Adrenal gland (tissue), 9 donors: ENCODE measurements at regions not wholly inside any gene's neighbourhood (a gene's known extent, or its start where the extent isn't known, plus 50 kb on each side); places are given as distances from the start of the nearest gene placed in this dataset.
A peak's percentile ranks its signal among the peaks of the same experiment; 100 is the strongest.

Experiments
- DNase-seq, 7 donors: peaks; one replicate each; pipeline ENCODE4 v3.0.0-alpha.2; 2019 to 2020
- H3K27ac ChIP-seq, 5 donors: fragments of 200-600 bp; sonication (generic) in 4 of 5; 1 replicate in 3 of 5; 2 replicates in 2 of 5; pipeline versions ENCODE4 v1.5.1 to v1.8.0; 2016 to 2020; ENCODE audit warnings: mild to moderate bottlenecking in 1 of 5
- H3K27me3 ChIP-seq: fragments of 200-600 bp; 2 replicates; pipeline ENCODE4 v1.8.0; 2021
- H3K36me3 ChIP-seq, 2 donors: fragments of 200-600 bp; replicated peaks in 1 of 2; 1 replicate in 1 of 2; 2 replicates in 1 of 2; pipeline versions ENCODE4 v1.5.1 to v1.8.0; 2018 to 2022
- H3K4me1 ChIP-seq, 2 donors: fragments of 200-600 bp; replicated peaks in 1 of 2; 1 replicate in 1 of 2; 2 replicates in 1 of 2; pipeline versions ENCODE4 v1.5.1 to v1.8.0; 2018 to 2021
- H3K4me3 ChIP-seq, 4 donors: fragments of 200-600 bp; sonication (generic) in 3 of 4; one replicate each; pipeline ENCODE4 v1.5.1; 2016 to 2018
- H3K9me3 ChIP-seq, 3 donors: fragments of 200-600 bp; sonication (generic) in 1 of 3; replicated peaks in 1 of 3; 1 replicate in 2 of 3; 2 replicates in 1 of 3; pipeline versions ENCODE4 v1.5.1 to v1.8.0; 2016 to 2021
- CTCF ChIP-seq, 6 experiments: fragments of 450-650 bp in 4 of 6; fragments of 200-600 bp in 2 of 6; sonication (generic) in 1 of 6; IDR thresholded peaks; 1 replicate in 5 of 6; 2 replicates in 1 of 6; pipeline versions ENCODE4 v1.5.1 to v1.8.0; 2016 to 2021; ENCODE audit warnings: antibody characterized with exemption in 6 of 6, mild to moderate bottlenecking in 2 of 6, moderate library complexity in 1 of 6
- POLR2A ChIP-seq, 2 donors: fragments of 450-650 bp; IDR thresholded peaks; one replicate each; pipeline ENCODE4 v1.6.1; 2017; ENCODE audit warnings: antibody characterized with exemption in 2 of 2, mild to moderate bottlenecking in 2 of 2, moderate library complexity in 1 of 2
- WGBS, 4 donors: extraction: QIAGEN DNeasy Blood & Tissue Kit in 2 of 4; methylation state at CpG; one replicate each; pipeline versions ENCODE4 v1.1.5 to v1.1.7; 2013 to 2017; 5-methylcytosine and 5-hydroxymethylcytosine counted together
- intact Hi-C, 2 donors: fragments of 100-400 bp; cut with DNase I; formaldehyde crosslinking; loops; one replicate each; pipeline versions ENCODE4 v1.14.1 to v1.15.0; 2022 to 2023
- donor health status: healthy with polysubstance abuse.
- donor health status: Bipolar disorder and iron deficiency.
- donor health status: DM: yes; HTN: yes; CAD: no.
- donor health status: DM: no; HTN: no; CAD: no.
- donor health status: DM: no; HTN: no; CAD: no.

DNA sequence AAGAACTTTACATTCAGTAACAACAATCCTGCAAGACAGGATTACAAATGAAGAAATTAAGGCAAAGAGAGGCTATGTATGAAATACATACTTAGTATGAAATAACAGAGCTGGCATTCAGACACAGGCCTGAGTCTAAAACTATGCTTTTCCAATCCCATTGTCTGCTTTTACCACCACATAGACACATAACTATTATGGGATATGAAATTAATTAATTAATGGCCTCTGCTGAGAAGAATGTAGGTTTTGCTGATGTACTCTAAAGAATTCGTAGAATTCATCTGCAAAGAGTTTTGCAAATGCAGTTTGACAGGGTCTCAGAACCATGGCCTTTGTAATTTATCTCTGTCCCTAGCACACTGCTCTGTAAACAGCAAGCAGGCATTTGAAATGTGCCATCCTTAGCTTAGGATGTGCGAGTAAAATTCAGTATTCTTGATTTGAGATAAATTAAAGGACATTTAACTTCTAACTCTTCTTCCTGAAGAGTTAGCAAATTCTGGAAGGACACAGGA, 54.5 kb upstream of the BOC start:
- TF ChIP-seq CTCF (IDR thresholded peaks at IDR 0.05) (no peak), POLR2A (IDR thresholded peaks at IDR 0.05) (no peak)
- H3K4me1 ChIP-seq: peaks cover 0 to 10% of the 10 kb centered on the region in 2 donors

GRCh38 chr3:113157408-113158030, 53.8 kb upstream of the BOC start:
- no peaks in the 10 kb centered on the region for H3K9me3 ChIP-seq
- H3K4me3 ChIP-seq: no peak overlapping the region
- H3K27ac ChIP-seq: peak overlapping the region in 1 of 5 donors; percentile 69
- DNase-seq: no peak
- TF ChIP-seq CTCF (IDR thresholded peaks at IDR 0.05) (no peak), POLR2A (IDR thresholded peaks at IDR 0.05) (no peak)
- intact Hi-C loops: no loop called here
- H3K36me3 ChIP-seq: no peaks in the 10 kb centered on the region
- peaks cover 0 to 6% of the 10 kb centered on the region in 2 donors for H3K4me1 ChIP-seq
- WGBS, 4 donors: 71 to 91% (median 78%) methylated on average over 3 of the region's 3 CpGs
- H3K27me3 ChIP-seq: no peaks in the 10 kb centered on the region

More for the DNA sequence above, 54.5 kb upstream of the BOC start:
- no peak for DNase-seq
- Histone ChIP-seq H3K27me3 (no peaks in the 10 kb centered on the region), H3K9me3 (no peaks in the 10 kb centered on the region), H3K4me3 (no peak overlapping the region), H3K36me3 (no peaks in the 10 kb centered on the region), H3K27ac (peak overlapping the region in 1 of 5 donors; percentile 69)
- WGBS, 4 donors: 70 to 87% (median 78%) methylated on average over 2 of the region's 2 CpGs
- intact Hi-C loops: no loop called here

GRCh38 chr3:113158171-113158570, 53.2 kb upstream of the BOC start:
- Histone ChIP-seq H3K9me3 (no peaks in the 10 kb centered on the region), H3K27me3 (no peaks in the 10 kb centered on the region), H3K4me1 (peaks cover 0 to 6% of the 10 kb centered on the region in 2 donors), H3K36me3 (no peaks in the 10 kb centered on the region), H3K4me3 (no peak overlapping the region), H3K27ac (peak overlapping the region in 1 of 5 donors; percentile 40)
- intact Hi-C loops: no loop called here
- TF ChIP-seq POLR2A (IDR thresholded peaks at IDR 0.05) (no peak), CTCF (IDR thresholded peaks at IDR 0.05) (no peak)
- 78 to 91% (median 85%) methylated on average over 4 of the region's 4 CpGs for WGBS, 4 donors
- no peak for DNase-seq
